Testis (tissue), 2 donors: ENCODE measurements at regions not wholly inside any gene's neighbourhood (a gene's known extent, or its start where the extent isn't known, plus 50 kb on each side); places are given as distances from the start of the nearest gene placed in this dataset.

Experiments used
- DNase-seq: peaks from one replicate; pipeline ENCODE4 v3.0.0-alpha.2; 2019
- H3K27ac ChIP-seq, 2 donors: fragments of 200-600 bp; sonication (generic); one replicate each; pipeline ENCODE4 v1.5.1; 2019
- H3K27me3 ChIP-seq: fragments of 200-600 bp; sonication (generic); one replicate; pipeline ENCODE4 v1.5.1; 2019
- H3K36me3 ChIP-seq: fragments of 200-600 bp; sonication (generic); one replicate; pipeline ENCODE4 v1.5.1; 2017; ENCODE audit warnings: low read depth; ENCODE audit errors: missing control alignments
- H3K4me1 ChIP-seq: fragments of 200-600 bp; sonication (generic); one replicate; pipeline ENCODE4 v1.5.1; 2019
- H3K4me3 ChIP-seq, 2 donors: fragments of 200-600 bp; sonication (generic); one replicate each; pipeline ENCODE4 v1.5.1; 2017 to 2019
- H3K9me3 ChIP-seq: fragments of 200-600 bp; sonication (generic); one replicate; pipeline ENCODE4 v1.5.1; 2017
- CTCF ChIP-seq, 3 experiments: fragments of 450-650 bp in 2 of 3; fragments of 200-600 bp in 1 of 3; sonication (generic) in 1 of 3; IDR thresholded peaks; one replicate each; pipeline ENCODE4 v1.5.1; 2016 to 2019; ENCODE audit warnings: antibody characterized with exemption in 3 of 3, mild to moderate bottlenecking in 2 of 3, moderate library complexity in 1 of 3
- POLR2A ChIP-seq: fragments of 450-650 bp; IDR thresholded peaks from one replicate; pipeline ENCODE4 v1.6.1; 2017; ENCODE audit warnings: antibody characterized with exemption, mild to moderate bottlenecking, moderate library complexity
- WGBS, 2 donors: methylation state at CpG; one replicate each; pipeline ENCODE4 v1.1.5; 2018; 5-methylcytosine and 5-hydroxymethylcytosine counted together
- intact Hi-C: fragments of 100-400 bp; cut with DNase I; formaldehyde crosslinking; loops from one replicate; pipeline ENCODE4 v1.15.1; 2023; ENCODE audit warnings: low total_unique reads

- WGBS, 2 donors, result 83% methylated on average over 2 of the region's 2 CpGs
- Histone ChIP-seq H3K4me1 (no peaks in the 10 kb centered on the region), H3K36me3 (no peaks in the 10 kb centered on the region), H3K9me3 (no peaks in the 10 kb centered on the region), H3K4me3 (no peak overlapping the region), H3K27ac (no peak overlapping the region), H3K27me3 (no peaks in the 10 kb centered on the region)
- intact Hi-C loops, result no loop called here
- DNase-seq, result no peak
- TF ChIP-seq CTCF (IDR thresholded peaks at IDR 0.05) (no peak), POLR2A (no peak)
These were observed 253.7 kb upstream of the HSF2 start for GRCh38 chr6:122145741-122146240.

- Histone ChIP-seq H3K36me3 (no peaks in the 10 kb centered on the region), H3K4me3 (no peak overlapping the region), H3K27me3 (no peaks in the 10 kb centered on the region), H3K27ac (no peak overlapping the region), H3K9me3 (no peaks in the 10 kb centered on the region), H3K4me1 (no peaks in the 10 kb centered on the region)
- intact Hi-C loops, result no loop called here
- 93% methylated on average over 3 of the region's 3 CpGs for WGBS, 2 donors
- TF ChIP-seq CTCF (IDR thresholded peaks at IDR 0.05) (no peak), POLR2A (no peak)
- DNase-seq, result no peak
These were observed 252.2 kb upstream of the HSF2 start for GRCh38 chr6:122147291-122147690.

GRCh38 chr6:122151066-122151465 lies 248.4 kb upstream of the HSF2 start:
- Histone ChIP-seq H3K36me3 (no peaks in the 10 kb centered on the region), H3K4me3 (no peak overlapping the region), H3K27ac (no peak overlapping the region), H3K9me3 (no peaks in the 10 kb centered on the region), H3K27me3 (no peaks in the 10 kb centered on the region), H3K4me1 (no peaks in the 10 kb centered on the region)
- intact Hi-C loops, result no loop called here
- TF ChIP-seq CTCF (IDR thresholded peaks at IDR 0.05) (no peak), POLR2A (no peak)
- 68 to 72% methylated on average over 1 of the region's 1 CpG for WGBS, 2 donors
- DNase-seq, result no peak

GRCh38 chr6:122151763-122152162 lies 247.7 kb upstream of the HSF2 start:
- H3K9me3 ChIP-seq, result no peaks in the 10 kb centered on the region
- H3K27me3 ChIP-seq, result no peaks in the 10 kb centered on the region
- no peak overlapping the region for H3K27ac ChIP-seq
- H3K4me1 ChIP-seq, result no peaks in the 10 kb centered on the region
- TF ChIP-seq CTCF (IDR thresholded peaks at IDR 0.05) (no peak), POLR2A (no peak)
- 59 to 86% methylated on average over 1 of the region's 1 CpG for WGBS, 2 donors
- no peak overlapping the region for H3K4me3 ChIP-seq
- no peaks in the 10 kb centered on the region for H3K36me3 ChIP-seq
- no peak for DNase-seq
- intact Hi-C loops, result no loop called here

GRCh38 chr6:122153557-122153956 lies 245.9 kb upstream of the HSF2 start:
- no peak for TF ChIP-seq CTCF (IDR thresholded peaks at IDR 0.05)
- H3K36me3 ChIP-seq, result no peaks in the 10 kb centered on the region
- WGBS, 2 donors, result 35 to 41% methylated on average over 3 of the region's 3 CpGs
- no peaks in the 10 kb centered on the region for H3K27me3 ChIP-seq
- H3K4me3 ChIP-seq, result no peak overlapping the region
- H3K9me3 ChIP-seq, result no peaks in the 10 kb centered on the region
- intact Hi-C loops, result no loop called here
- H3K4me1 ChIP-seq, result no peaks in the 10 kb centered on the region
- DNase-seq, result no peak
- H3K27ac ChIP-seq, result no peak overlapping the region
